ENCODE measurements at regions not wholly inside any gene's neighbourhood (a gene's known extent, or its start where the extent isn't known, plus 50 kb on each side); places are given as distances from the start of the nearest gene placed in this dataset.

- no peak for DNase-seq
Measured at GRCh38 chr18:51998066-51998465, 341.9 kb upstream of the DCC start.

- DNase-seq: no peak
Measured at GRCh38 chr18:51998711-51999110, 341.3 kb upstream of the DCC start.

- no peak for DNase-seq
Measured at GRCh38 chr18:51999351-51999750, 340.6 kb upstream of the DCC start.

GRCh38 chr18:52000435-52000834 lies 339.6 kb upstream of the DCC start:
- no peak for DNase-seq

- DNase-seq: no peak
Measured at GRCh38 chr18:52001106-52001505, 338.9 kb upstream of the DCC start.

GRCh38 chr18:52002600-52002999 lies 337.4 kb upstream of the DCC start:
- DNase-seq: no peak

- no peak for DNase-seq
Measured at GRCh38 chr18:52007105-52007504, 332.9 kb upstream of the DCC start.

- DNase-seq: no peak
Measured at GRCh38 chr18:52008330-52008729, 331.7 kb upstream of the DCC start.

- DNase-seq: no peak
Measured at GRCh38 chr18:52008736-52009135, 331.3 kb upstream of the DCC start.

GRCh38 chr18:52009958-52010357 lies 330.0 kb upstream of the DCC start:
- no peak for DNase-seq

GRCh38 chr18:52045946-52046675 lies 293.9 kb upstream of the DCC start:
- DNase-seq: no peak

GRCh38 chr18:52046842-52047241 lies 293.2 kb upstream of the DCC start:
- DNase-seq: no peak

- DNase-seq: no peak
Measured at GRCh38 chr18:52054324-52054723, 285.7 kb upstream of the DCC start.

- no peak for DNase-seq
Measured at GRCh38 chr18:52060607-52061304, 279.2 kb upstream of the DCC start.

GRCh38 chr18:52063923-52064322 lies 276.1 kb upstream of the DCC start:
- DNase-seq: no peak

GRCh38 chr18:52069201-52069600 lies 270.8 kb upstream of the DCC start:
- DNase-seq: no peak

- no peak for DNase-seq
Measured at GRCh38 chr18:52070291-52070756, 269.7 kb upstream of the DCC start.

- DNase-seq: no peak
Measured at GRCh38 chr18:52077251-52077983, 262.6 kb upstream of the DCC start.

GRCh38 chr18:52082246-52082645 lies 257.8 kb upstream of the DCC start:
- DNase-seq: no peak

GRCh38 chr18:52087140-52087539 lies 252.9 kb upstream of the DCC start:
- no peak for DNase-seq

GRCh38 chr18:52090005-52090404 lies 250.0 kb upstream of the DCC start:
- no peak for DNase-seq

- no peak for DNase-seq
Measured at GRCh38 chr18:52093171-52093570, 246.8 kb upstream of the DCC start.

GRCh38 chr18:52118684-52119083 lies 221.3 kb upstream of the DCC start:
- no peak for DNase-seq
